HG02884 (cell line): ENCODE measurements at regions not wholly inside any gene's neighbourhood (a gene's known extent, or its start where the extent isn't known, plus 50 kb on each side); places are given as distances from the start of the nearest gene placed in this dataset.
"Not testable (repeated sequence)": the region's sequence is repeated elsewhere in the genome, so short reads cannot be mapped to it uniquely, and the experiment has no call there.

Experiments used
- ATAC-seq: cut with Tn5 transposase; IDR thresholded peaks from one replicate; pipeline ENCODE4 v1.9.1; 2021; ENCODE audit warnings: mild to moderate bottlenecking, moderate library complexity; ENCODE audit not compliant: unreplicated experiment

- no peak for ATAC-seq
Observed at GRCh38 chr15:62495670-62496614, 330.9 kb upstream of the C2CD4B start.

GRCh38 chr15:62497356-62497755, 332.3 kb upstream of the C2CD4B start:
- ATAC-seq, result no peak

GRCh38 chr15:62498278-62498677, 333.2 kb upstream of the C2CD4B start:
- no peak for ATAC-seq

GRCh38 chr15:62498712-62499111, 333.6 kb upstream of the C2CD4B start:
- ATAC-seq, result no peak

- ATAC-seq, result no peak
Observed at GRCh38 chr15:62500325-62500724, 335.2 kb upstream of the C2CD4B start.

- ATAC-seq, result no peak
Observed at GRCh38 chr15:62502451-62502850, 337.4 kb upstream of the C2CD4B start.

- ATAC-seq, result no peak
Observed at GRCh38 chr15:62503451-62503850, 338.4 kb upstream of the C2CD4B start.

GRCh38 chr15:62505762-62506161, 340.7 kb upstream of the C2CD4B start:
- no peak for ATAC-seq

- no peak for ATAC-seq
Observed at GRCh38 chr15:62506217-62506805, 341.2 kb upstream of the C2CD4B start.

- ATAC-seq, result no peak
Observed at GRCh38 chr15:62509395-62509958, 344.4 kb upstream of the C2CD4B start.

GRCh38 chr15:62510791-62511190, 345.7 kb upstream of the C2CD4B start:
- ATAC-seq, result no peak

GRCh38 chr15:62512904-62513303, 347.8 kb upstream of the C2CD4B start:
- ATAC-seq, result no peak

GRCh38 chr15:62513893-62514292, 348.8 kb upstream of the C2CD4B start:
- no peak for ATAC-seq

GRCh38 chr15:62515696-62516395, 350.8 kb upstream of the C2CD4B start:
- no peak for ATAC-seq

GRCh38 chr15:62517541-62517940, 352.5 kb upstream of the C2CD4B start:
- ATAC-seq, result no peak

- not testable (repeated sequence) for ATAC-seq
Observed at GRCh38 chr15:62518666-62519065, 353.6 kb upstream of the C2CD4B start.

- ATAC-seq, result no peak
Observed at GRCh38 chr15:62519900-62520299, 354.8 kb upstream of the C2CD4B start.

GRCh38 chr15:62520887-62521286, 355.8 kb upstream of the C2CD4B start:
- no peak for ATAC-seq

GRCh38 chr15:62521396-62521795, 356.3 kb upstream of the C2CD4B start:
- ATAC-seq, result no peak

GRCh38 chr15:62524848-62525247, 359.8 kb upstream of the C2CD4B start:
- ATAC-seq, result no peak

GRCh38 chr15:62527387-62527786, 362.3 kb upstream of the C2CD4B start:
- no peak for ATAC-seq
